Esophagus mucosa (tissue), 1 donor: ENCODE measurements at regions not wholly inside any gene's neighbourhood (a gene's known extent, or its start where the extent isn't known, plus 50 kb on each side); places are given as distances from the start of the nearest gene placed in this dataset.
"Not testable (repeated sequence)": the region's sequence is repeated elsewhere in the genome, so short reads cannot be mapped to it uniquely, and the experiment has no call there.

Source experiments
- ATAC-seq: fragments of 200-7000 bp; cut with Tn5 transposase; one replicate; pipeline ENCODE4 v1.9.1; 2020
- donor health status: DM: yes; HTN: yes; CAD: no.

- ATAC-seq = no peak
Observed at GRCh38 chr10:106284802-106285587, 879.5 kb downstream of the SORCS1 start.

GRCh38 chr10:106280896-106281460 is 883.5 kb downstream of the SORCS1 start:
- ATAC-seq = no peak

GRCh38 chr10:106278383-106278782 is 886.1 kb downstream of the SORCS1 start:
- no peak for ATAC-seq

- ATAC-seq = no peak
Observed at GRCh38 chr10:106271237-106271636, 893.3 kb downstream of the SORCS1 start.

- ATAC-seq = no peak
Observed at GRCh38 chr10:106268000-106268399, 896.5 kb downstream of the SORCS1 start.

GRCh38 chr10:106267591-106267990 is 896.9 kb downstream of the SORCS1 start:
- ATAC-seq = peak; percentile 48

- not testable (repeated sequence) for ATAC-seq
Observed at GRCh38 chr10:106257432-106257831, 907.1 kb downstream of the SORCS1 start.

- ATAC-seq = no peak
Observed at GRCh38 chr10:106255111-106255678, 909.3 kb downstream of the SORCS1 start.

- no peak for ATAC-seq
Observed at GRCh38 chr10:106254071-106254470, 910.4 kb downstream of the SORCS1 start.

- no peak for ATAC-seq
Observed at GRCh38 chr10:106252541-106252940, 912.0 kb downstream of the SORCS1 start.

GRCh38 chr10:106251573-106251972 is 912.9 kb downstream of the SORCS1 start:
- no peak for ATAC-seq

GRCh38 chr10:106242301-106242700 is 922.2 kb downstream of the SORCS1 start:
- no peak for ATAC-seq

GRCh38 chr10:106226828-106227227 is 937.7 kb downstream of the SORCS1 start:
- no peak for ATAC-seq

- ATAC-seq = no peak
Observed at GRCh38 chr10:106226142-106226541, 938.4 kb downstream of the SORCS1 start.

GRCh38 chr10:106224676-106225075 is 939.8 kb downstream of the SORCS1 start:
- ATAC-seq = no peak

GRCh38 chr10:106217627-106218026 is 946.9 kb downstream of the SORCS1 start:
- no peak for ATAC-seq

- no peak for ATAC-seq
Observed at GRCh38 chr10:106216085-106216484, 948.4 kb downstream of the SORCS1 start.

- no peak for ATAC-seq
Observed at GRCh38 chr10:106214243-106214642, 950.3 kb downstream of the SORCS1 start.

- no peak for ATAC-seq
Observed at GRCh38 chr10:106213493-106213892, 951.0 kb downstream of the SORCS1 start.

GRCh38 chr10:106198275-106198674 is 966.2 kb downstream of the SORCS1 start:
- no peak for ATAC-seq

GRCh38 chr10:106189292-106189691 is 975.2 kb downstream of the SORCS1 start:
- ATAC-seq = peak; percentile 29

- no peak for ATAC-seq
Observed at GRCh38 chr10:106185951-106186350, 978.6 kb downstream of the SORCS1 start.

GRCh38 chr10:106183041-106183440 is 981.5 kb downstream of the SORCS1 start:
- ATAC-seq = no peak

GRCh38 chr10:106182542-106182941 is 982.0 kb downstream of the SORCS1 start:
- no peak for ATAC-seq
